ENCODE measurements at regions not wholly inside any gene's neighbourhood (a gene's known extent, or its start where the extent isn't known, plus 50 kb on each side); places are given as distances from the start of the nearest gene placed in this dataset.
"Not testable (repeated sequence)": the region's sequence is repeated elsewhere in the genome, so short reads cannot be mapped to it uniquely, and the experiment has no call there.

DNA sequence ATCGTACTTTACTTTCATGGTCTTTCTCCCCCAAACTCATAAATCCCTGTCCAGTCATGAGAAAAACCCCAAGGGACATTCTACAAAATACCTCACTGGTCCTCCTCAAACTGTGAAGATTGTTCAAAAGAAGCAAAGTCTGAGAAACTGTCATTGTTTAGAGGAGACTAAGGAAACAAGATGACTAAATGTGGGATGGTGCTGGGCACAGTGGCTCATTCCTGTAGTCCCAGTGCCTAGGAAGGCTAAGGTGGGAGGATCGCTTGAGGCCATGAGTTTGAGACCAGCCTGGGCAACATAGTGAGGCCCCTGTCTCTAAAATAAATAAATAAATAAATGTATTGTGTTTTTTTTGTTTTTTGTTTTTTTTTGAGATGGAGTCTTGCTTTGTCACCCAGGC lies 74.2 kb upstream of the SCAF11 start:
- no peak for DNase-seq
- H3K4me3 ChIP-seq (ENCODE audit: insufficient read depth, low read depth, low read length): no peak overlapping the region
- no peaks in the 10 kb centered on the region for H3K27me3 ChIP-seq (ENCODE audit: control insufficient read depth, insufficient read depth, low read length)
- H3K36me3 ChIP-seq (replicated peaks; ENCODE audit: control insufficient read depth, insufficient read depth, low read length): no peaks in the 10 kb centered on the region

DNA sequence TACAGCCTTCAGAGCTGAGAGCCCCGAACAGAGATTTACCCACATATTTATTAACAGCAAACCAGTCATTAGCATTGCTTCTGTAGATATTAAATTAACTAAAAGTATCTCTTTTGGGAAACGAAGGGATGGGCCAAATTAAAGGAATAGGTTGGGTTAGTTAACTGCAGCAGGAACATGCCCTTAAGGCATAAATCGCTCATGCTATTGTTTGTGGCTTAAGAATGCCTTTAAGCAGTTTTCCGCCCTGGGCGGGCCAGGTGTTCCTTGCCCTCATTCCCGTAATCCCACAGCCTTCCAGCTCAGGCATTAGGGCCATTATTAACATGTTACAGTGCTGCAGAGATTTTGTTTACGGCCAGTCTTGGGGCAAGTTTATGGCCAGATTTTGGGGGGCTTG lies 68.3 kb upstream of the SCAF11 start:
- not testable (repeated sequence) for DNase-seq; H3K4me3 ChIP-seq (ENCODE audit: insufficient read depth, low read depth, low read length); H3K27me3 ChIP-seq (ENCODE audit: control insufficient read depth, insufficient read depth, low read length); H3K36me3 ChIP-seq (replicated peaks; ENCODE audit: control insufficient read depth, insufficient read depth, low read length)

DNA sequence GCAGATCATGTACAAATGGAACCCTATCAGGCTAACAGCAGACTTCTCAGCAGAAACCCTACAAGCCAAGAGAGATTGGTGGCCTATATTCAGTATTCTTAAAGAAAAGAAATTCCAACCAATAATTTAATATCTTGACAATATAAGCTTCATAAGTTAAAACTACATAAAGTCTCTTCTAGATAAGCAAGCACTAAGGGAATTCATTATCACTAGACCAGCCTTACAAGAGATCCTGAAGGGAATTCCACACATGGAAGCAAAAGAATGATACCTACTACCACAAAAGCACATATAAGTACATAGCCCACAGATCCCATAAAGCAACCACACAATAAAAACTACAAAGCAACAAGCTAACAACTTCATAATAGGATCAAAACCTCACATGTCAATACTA lies 60.4 kb upstream of the SCAF11 start:
- no peaks in the 10 kb centered on the region for H3K36me3 ChIP-seq (replicated peaks; ENCODE audit: control insufficient read depth, insufficient read depth, low read length)

DNA sequence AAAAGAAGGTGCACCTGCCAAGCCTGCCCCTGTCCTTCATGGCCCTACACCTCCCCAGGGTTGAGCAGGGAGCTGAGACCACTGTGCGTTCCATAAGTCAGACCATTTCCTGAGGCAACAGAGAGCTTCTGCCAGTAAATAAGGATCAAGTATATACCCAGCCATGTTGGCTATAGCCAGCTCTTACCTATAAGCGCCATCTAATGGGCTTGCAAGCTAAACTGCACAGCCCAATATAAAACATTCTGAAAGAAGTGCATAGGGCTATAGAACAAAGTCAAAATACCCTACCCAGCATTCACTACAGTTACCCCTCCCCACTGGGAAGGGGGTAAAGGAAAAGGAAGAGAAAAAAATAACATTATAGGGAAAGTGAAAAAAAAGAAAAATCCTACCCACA lies 59.3 kb upstream of the SCAF11 start:
- H3K4me3 ChIP-seq (ENCODE audit: insufficient read depth, low read depth, low read length): no peak overlapping the region
- H3K27me3 ChIP-seq (ENCODE audit: control insufficient read depth, insufficient read depth, low read length): no peaks in the 10 kb centered on the region
- no peak for DNase-seq
- no peaks in the 10 kb centered on the region for H3K36me3 ChIP-seq (replicated peaks; ENCODE audit: control insufficient read depth, insufficient read depth, low read length)

More for the DNA sequence above, 60.4 kb upstream of the SCAF11 start:
- Histone ChIP-seq H3K27me3 (ENCODE audit: control insufficient read depth, insufficient read depth, low read length) (no peaks in the 10 kb centered on the region), H3K4me3 (ENCODE audit: insufficient read depth, low read depth, low read length) (no peak overlapping the region)
- DNase-seq: no peak

DNA sequence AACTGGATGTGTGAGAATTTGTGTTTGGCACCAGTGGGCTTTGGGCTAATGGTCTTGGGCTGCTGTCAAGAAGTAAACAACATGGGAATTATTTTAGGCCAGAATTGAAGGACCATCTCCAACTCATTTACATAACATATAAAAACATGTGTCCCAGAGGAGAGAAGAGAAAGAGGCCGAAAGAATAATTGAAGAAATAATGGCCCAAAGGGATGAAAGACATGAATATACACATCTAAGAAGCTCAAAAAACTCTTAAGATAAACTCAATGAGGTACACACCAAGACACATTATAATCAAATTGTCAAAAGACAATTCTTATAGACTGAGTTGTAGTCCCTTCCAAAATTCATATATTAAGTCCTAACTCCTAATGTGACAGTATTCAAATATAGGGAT lies 56.1 kb upstream of the SCAF11 start:
- Histone ChIP-seq H3K27me3 (ENCODE audit: control insufficient read depth, insufficient read depth, low read length) (no peaks in the 10 kb centered on the region), H3K4me3 (ENCODE audit: insufficient read depth, low read depth, low read length) (no peak overlapping the region), H3K36me3 (replicated peaks; ENCODE audit: control insufficient read depth, insufficient read depth, low read length) (no peaks in the 10 kb centered on the region)
- no peak for DNase-seq

DNA sequence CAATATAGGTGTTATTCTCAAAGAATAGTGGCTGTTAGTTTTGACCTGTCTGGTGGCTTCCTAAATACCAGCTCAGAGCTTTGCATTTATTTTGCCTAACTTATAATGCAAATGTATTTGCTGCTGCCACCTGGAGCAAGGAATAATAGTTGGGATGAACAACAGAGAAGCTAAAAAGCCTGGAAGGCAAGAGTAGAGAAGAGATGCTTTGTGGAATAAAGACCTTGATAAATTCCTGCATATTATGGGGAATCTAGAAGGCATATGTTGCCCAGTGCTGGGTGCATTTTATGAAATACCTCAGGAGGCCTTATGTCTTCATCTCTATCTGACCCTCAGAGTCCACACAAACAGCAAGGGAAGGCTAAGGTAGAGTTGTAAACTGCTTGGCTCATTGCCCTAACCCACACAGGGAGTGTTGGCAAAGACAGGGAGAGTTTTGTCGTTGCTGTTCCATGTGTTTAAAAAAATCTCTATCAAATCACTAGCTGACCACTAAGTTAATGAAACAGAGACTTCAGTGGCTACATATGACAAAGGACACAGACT lies 53.7 kb upstream of the SCAF11 start:
- no peak for DNase-seq
- H3K36me3 ChIP-seq (replicated peaks; ENCODE audit: control insufficient read depth, insufficient read depth, low read length): no peaks in the 10 kb centered on the region
- H3K4me3 ChIP-seq (ENCODE audit: insufficient read depth, low read depth, low read length): no peak overlapping the region
- no peaks in the 10 kb centered on the region for H3K27me3 ChIP-seq (ENCODE audit: control insufficient read depth, insufficient read depth, low read length)
